ENCODE measurements at regions not wholly inside any gene's neighbourhood (a gene's known extent, or its start where the extent isn't known, plus 50 kb on each side); places are given as distances from the start of the nearest gene placed in this dataset.

GRCh38 chr2:223465793-223466192 lies 136.4 kb downstream of the SCG2 start:
- Mint-ChIP-seq H3K4me1 (ENCODE audit: low read depth) (no peaks in the 10 kb centered on the region), H3K27ac (no peak overlapping the region), H3K27me3 (no peaks in the 10 kb centered on the region), H3K36me3 (ENCODE audit: low read depth) (no peaks in the 10 kb centered on the region), H3K9me3 (no peaks in the 10 kb centered on the region), H3K4me3 (no peak overlapping the region)
- ChIA-PET POLR2A (interaction anchor here (1.5 kb wide), 1 partner anchor 40 kb away, joined by 3 read pairs; no protein-coding TSS in a partner anchor), CTCF (no interaction called here)
- DNase-seq (no peak), ATAC-seq (no peak)
- TF ChIP-seq, protein P1, sequence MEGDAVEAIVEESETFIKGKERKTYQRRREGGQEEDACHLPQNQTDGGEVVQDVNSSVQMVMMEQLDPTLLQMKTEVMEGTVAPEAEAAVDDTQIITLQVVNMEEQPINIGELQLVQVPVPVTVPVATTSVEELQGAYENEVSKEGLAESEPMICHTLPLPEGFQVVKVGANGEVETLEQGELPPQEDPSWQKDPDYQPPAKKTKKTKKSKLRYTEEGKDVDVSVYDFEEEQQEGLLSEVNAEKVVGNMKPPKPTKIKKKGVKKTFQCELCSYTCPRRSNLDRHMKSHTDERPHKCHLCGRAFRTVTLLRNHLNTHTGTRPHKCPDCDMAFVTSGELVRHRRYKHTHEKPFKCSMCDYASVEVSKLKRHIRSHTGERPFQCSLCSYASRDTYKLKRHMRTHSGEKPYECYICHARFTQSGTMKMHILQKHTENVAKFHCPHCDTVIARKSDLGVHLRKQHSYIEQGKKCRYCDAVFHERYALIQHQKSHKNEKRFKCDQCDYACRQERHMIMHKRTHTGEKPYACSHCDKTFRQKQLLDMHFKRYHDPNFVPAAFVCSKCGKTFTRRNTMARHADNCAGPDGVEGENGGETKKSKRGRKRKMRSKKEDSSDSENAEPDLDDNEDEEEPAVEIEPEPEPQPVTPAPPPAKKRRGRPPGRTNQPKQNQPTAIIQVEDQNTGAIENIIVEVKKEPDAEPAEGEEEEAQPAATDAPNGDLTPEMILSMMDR (IDR thresholded peaks at IDR 0.05), result no peak
- intact Hi-C loops (cut with micrococcal nuclease), result no loop called here

GRCh38 chr2:223467196-223467595 lies 135.0 kb downstream of the SCG2 start:
- TF ChIP-seq, protein P1 (IDR thresholded peaks at IDR 0.05), result no peak
- no peak for DNase-seq
- Mint-ChIP-seq H3K27me3 (no peaks in the 10 kb centered on the region), H3K4me1 (ENCODE audit: low read depth) (no peaks in the 10 kb centered on the region), H3K4me3 (no peak overlapping the region), H3K9me3 (no peaks in the 10 kb centered on the region), H3K36me3 (ENCODE audit: low read depth) (no peaks in the 10 kb centered on the region), H3K27ac (no peak overlapping the region)
- intact Hi-C loops (cut with micrococcal nuclease), result no loop called here
- CTCF ChIA-PET, result no interaction called here
- no peak for ATAC-seq
- POLR2A ChIA-PET, result no interaction called here

DNA sequence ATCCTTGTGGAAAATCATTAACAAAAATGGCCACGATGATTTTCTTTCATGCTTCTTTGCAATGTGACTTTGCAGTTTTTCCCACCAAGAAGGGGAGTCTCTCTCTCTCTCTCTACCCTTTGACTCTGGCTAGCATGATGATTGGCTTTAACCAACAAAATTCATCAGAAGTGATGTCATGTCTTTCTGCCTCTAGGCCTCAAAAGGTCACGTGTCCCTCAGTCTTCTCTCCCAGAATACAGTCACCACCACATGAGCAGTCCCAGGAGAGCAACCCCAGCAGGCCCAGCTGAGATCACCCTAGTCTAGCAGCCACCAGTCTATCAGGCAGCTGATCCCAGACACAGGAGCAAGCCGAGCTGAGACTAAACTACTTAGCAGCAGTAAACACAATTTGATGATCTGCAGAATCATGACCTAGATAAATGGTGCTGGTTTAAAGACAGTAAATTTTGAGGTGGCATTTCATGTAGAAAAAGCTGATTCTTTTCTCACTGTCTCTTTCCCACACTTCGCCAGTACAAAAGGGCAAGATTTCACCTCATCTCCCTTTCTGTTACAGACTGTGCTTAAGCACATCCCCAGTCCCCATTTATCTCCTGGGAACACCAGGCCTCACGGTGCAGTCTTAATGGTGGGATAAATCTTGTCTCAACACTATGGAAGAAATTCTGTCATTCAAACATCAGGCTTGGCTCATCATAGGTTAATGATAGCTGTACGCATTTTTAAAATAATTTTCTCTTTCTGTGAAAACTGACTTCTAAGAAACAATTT lies 132.7 kb downstream of the SCG2 start:
- CTCF ChIA-PET, result no interaction called here
- no peaks in the 10 kb centered on the region for H3K4me1 Mint-ChIP-seq (ENCODE audit: low read depth)
- no peak for ATAC-seq

GRCh38 chr2:223470602-223471001 lies 131.6 kb downstream of the SCG2 start:
- H3K27ac Mint-ChIP-seq, result no peak overlapping the region
- DNase-seq, result no peak
- intact Hi-C loops (cut with micrococcal nuclease), result no loop called here
- no peaks in the 10 kb centered on the region for H3K4me1 Mint-ChIP-seq (ENCODE audit: low read depth)
- ChIA-PET POLR2A (no interaction called here), CTCF (no interaction called here)
- no peak for ATAC-seq
- H3K36me3 Mint-ChIP-seq (ENCODE audit: low read depth), result no peaks in the 10 kb centered on the region
- H3K4me3 Mint-ChIP-seq, result no peak overlapping the region
- TF ChIP-seq, protein P1 (IDR thresholded peaks at IDR 0.05), result no peak
- H3K27me3 Mint-ChIP-seq, result no peaks in the 10 kb centered on the region
- H3K9me3 Mint-ChIP-seq, result no peaks in the 10 kb centered on the region

More for the DNA sequence above, 132.7 kb downstream of the SCG2 start:
- H3K4me3 Mint-ChIP-seq, result no peak overlapping the region
- POLR2A ChIA-PET, result no interaction called here
- DNase-seq, result no peak
- no peaks in the 10 kb centered on the region for H3K9me3 Mint-ChIP-seq
- intact Hi-C loops (cut with micrococcal nuclease), result no loop called here
- no peaks in the 10 kb centered on the region for H3K27me3 Mint-ChIP-seq
- TF ChIP-seq, protein P1 (IDR thresholded peaks at IDR 0.05), result no peak
- no peaks in the 10 kb centered on the region for H3K36me3 Mint-ChIP-seq (ENCODE audit: low read depth)
- H3K27ac Mint-ChIP-seq, result no peak overlapping the region

DNA sequence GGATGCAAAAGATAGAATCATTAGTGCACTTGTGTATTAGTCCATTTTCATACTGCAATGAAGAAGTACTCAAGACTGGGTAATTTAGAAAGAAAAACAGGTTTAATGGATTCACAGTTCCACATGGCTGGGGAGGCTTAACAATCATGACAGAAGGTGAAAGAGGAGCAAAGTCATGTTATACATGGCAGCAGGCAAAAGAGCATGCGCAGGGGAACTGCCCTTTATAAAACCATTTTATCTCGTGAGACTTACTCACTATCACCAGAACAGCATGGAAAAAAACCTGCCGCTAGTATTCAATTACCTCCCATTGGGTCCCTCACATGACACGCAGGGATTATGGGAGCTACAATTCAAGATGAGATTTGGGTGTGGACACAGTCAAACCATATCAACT lies 129.4 kb downstream of the SCG2 start:
- Mint-ChIP-seq H3K36me3 (ENCODE audit: low read depth) (no peaks in the 10 kb centered on the region), H3K4me3 (no peak overlapping the region), H3K27me3 (no peaks in the 10 kb centered on the region), H3K4me1 (ENCODE audit: low read depth) (no peaks in the 10 kb centered on the region), H3K27ac (no peak overlapping the region), H3K9me3 (no peaks in the 10 kb centered on the region)
- ChIA-PET CTCF (no interaction called here), POLR2A (no interaction called here)
- intact Hi-C loops (cut with micrococcal nuclease), result no loop called here
- ATAC-seq, result no peak
- no peak for DNase-seq
- TF ChIP-seq, protein P1 (IDR thresholded peaks at IDR 0.05), result no peak

All from activated CD8-positive, alpha-beta T cell treated with anti-CD3 and anti-CD28 coated beads for 36 hours (primary cell).